GM19035 (cell line): ENCODE measurements at regions not wholly inside any gene's neighbourhood (a gene's known extent, or its start where the extent isn't known, plus 50 kb on each side); places are given as distances from the start of the nearest gene placed in this dataset.

Experiments
- ATAC-seq: cut with Tn5 transposase; IDR thresholded peaks from one replicate; pipeline ENCODE4 v1.9.1; 2021; ENCODE audit not compliant: unreplicated experiment

DNA sequence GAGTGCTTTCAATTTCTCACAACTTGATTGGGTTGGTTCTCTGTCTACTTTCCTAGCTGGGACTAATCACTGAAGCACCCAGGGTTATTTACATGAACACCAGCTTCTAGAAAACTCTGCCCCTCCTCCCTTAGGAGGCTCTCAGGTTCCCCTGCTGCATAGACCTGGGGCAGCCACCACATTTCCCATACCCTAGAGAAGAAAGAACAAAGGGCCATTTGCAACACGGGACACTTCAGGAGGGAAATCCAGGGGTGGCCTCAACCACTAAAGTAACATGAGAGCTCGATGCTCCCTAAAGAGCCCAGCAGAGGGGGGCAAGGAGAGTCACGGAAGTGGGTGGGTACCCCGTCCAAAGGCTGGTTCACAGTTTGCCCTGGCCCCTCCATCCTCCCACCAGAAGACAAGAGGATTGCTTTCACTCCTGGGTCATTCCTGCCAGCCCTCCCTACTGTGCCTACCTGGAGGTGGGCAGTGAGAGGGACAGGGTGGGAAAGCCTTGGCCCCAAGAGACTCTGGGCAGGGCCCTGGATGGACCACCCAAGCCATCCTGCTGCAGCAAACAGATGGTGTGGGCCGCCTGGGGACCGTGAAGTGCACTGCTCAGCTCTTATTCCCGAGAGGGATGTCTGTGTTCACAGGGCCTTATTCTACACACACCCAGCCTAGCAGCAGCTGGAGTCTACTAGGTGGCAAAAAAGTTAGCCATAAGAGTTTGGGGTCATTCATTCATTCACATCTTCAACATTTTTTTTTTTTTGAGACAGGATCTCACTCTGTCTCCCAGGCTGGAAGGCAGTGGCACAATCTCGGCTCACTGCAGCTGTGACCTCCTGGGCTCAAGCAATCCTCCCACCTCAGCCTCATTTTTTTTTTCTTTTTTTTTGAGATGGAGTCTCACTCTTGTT lies 392.1 kb downstream of the SOX9 start:
- no peak for ATAC-seq

- ATAC-seq, result no peak
Observed at GRCh38 chr17:72514321-72514861, 393.6 kb downstream of the SOX9 start.

GRCh38 chr17:72514891-72515290 lies 394.1 kb downstream of the SOX9 start:
- ATAC-seq, result no peak

- ATAC-seq, result no peak
Observed at GRCh38 chr17:72515291-72516065, 394.7 kb downstream of the SOX9 start.

DNA sequence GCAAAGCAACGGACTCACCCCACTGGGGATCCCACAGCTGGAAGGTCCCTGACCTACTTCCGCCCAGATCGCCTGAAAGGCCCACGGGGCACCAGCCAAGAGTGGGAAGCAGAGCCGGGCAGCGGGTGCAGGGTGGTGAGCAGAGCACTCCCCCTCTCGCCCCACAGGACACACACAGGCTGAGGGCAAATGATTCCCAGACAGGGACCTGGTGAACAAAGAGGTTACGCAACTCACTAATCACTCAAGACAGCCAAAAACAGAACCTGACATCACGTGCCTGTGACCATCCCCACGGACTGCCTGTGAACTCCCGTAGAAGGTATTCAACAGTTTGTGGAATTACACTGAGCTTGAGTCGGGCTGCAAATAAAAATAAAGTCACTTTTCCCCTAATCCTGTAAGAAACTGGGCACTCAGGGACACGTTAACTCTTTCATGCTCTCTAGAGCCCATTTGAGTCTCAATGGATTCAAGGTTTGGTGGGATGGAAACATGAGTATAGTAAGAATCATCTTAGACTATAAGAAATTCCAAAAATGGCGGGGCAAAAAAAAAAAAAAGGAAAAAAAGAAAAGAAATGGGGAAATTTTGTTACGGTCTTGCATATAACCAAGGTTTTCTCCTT lies 396.1 kb downstream of the SOX9 start:
- ATAC-seq, result no peak

- no peak for ATAC-seq
Observed at GRCh38 chr17:72517413-72518158, 396.8 kb downstream of the SOX9 start.

DNA sequence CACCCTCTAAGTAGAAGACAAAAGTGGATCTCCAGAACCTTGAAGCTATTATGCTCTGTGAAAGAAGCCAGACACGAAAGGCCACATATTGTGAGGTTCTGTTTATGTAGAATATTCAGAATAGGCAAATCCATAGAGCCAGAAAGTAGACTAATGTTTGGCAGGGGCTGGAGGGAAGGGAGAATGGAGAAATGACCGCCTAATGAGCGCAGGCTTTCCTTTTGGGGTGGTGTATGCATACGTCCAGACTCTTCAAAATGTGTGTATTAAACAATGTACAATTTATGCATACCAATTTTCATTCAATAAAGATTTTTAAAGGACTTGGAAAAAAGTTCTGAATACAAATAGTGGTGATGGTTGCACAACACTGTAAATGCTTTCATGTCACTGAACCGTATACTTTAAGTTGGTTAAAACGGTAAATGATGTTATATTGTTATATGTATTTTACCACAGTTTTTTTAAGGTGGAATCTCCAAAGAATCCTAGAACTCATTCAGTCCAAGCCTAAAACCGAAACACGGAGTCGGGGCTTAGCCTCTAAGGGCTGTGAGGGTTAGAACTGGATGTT lies 397.4 kb downstream of the SOX9 start:
- no peak for ATAC-seq

DNA sequence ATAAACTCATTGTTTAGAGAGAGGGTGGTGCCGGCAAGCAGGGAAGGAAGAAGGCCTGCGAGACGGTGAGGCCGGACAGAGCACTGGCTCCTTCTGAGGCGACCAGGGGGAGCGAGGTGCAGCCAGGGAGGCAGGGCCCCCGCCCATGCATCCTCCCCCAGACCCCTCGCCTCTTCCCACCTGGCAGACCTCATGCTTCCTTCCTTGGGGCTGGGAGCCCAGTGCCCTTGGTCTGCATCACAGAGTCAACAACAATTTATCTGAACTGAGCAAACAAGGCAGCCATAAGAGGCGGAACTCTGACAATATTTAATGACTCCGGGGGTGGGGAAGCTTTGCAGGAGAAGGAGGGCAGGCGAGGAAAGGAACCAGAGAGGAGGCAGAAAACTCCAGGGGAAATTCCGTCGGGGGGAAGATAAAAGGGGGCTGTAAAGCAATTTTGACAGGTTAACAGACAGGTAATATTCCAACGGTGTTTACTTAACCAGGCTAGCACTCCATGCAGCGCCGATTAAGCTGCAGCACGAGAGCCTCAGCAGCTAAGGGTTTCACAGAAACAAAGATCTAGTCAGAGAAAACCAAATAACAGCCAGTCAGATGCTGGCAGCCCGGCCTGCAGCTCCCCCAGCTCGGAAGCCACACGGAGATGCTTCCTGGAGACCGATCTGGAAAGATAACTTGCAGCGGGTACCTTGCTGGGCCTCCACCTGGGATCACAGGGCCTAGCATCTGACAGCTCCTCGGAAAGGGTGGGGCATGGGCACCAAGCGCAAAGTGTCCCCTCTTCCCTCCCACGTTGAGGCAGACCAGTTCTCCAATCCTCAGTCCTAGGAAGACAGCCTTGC lies 398.2 kb downstream of the SOX9 start:
- no peak for ATAC-seq

DNA sequence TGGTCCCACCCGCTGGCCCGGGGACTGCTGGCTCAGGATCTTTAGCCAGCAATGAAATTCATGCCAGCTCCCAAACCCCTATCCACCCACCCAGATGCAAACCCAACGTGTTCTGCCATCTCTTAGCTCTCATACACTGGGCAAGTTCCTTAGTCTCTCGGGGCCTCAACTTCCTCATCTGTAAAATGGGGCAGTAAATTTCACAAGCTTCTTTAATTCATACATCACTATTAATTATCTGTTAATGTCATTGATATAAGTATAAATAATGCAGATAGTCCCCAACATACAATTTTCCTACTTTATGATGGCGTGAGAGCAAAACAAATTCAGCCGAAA lies 398.7 kb downstream of the SOX9 start:
- no peak for ATAC-seq

- ATAC-seq, result peak; percentile 60
Observed at GRCh38 chr17:72520665-72521303, 400.0 kb downstream of the SOX9 start.

DNA sequence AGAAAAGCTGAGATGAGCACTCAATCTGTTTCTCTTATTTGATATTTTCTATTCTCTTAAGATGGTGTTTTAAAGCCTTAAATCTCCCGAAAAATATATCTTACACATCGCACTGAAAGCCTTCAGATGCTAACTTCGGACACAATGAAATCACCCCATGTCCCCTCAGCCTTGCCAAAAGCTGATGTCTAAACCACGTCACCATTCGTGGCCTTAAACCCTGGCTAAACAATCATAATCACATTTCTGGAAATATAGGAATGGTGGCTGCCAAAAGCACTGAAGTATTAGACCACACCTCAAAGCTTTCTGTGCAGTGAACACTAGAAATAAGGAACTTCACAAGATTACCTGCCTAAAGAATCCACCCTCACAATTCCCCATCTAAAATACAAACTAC lies 402.7 kb downstream of the SOX9 start:
- no peak for ATAC-seq

DNA sequence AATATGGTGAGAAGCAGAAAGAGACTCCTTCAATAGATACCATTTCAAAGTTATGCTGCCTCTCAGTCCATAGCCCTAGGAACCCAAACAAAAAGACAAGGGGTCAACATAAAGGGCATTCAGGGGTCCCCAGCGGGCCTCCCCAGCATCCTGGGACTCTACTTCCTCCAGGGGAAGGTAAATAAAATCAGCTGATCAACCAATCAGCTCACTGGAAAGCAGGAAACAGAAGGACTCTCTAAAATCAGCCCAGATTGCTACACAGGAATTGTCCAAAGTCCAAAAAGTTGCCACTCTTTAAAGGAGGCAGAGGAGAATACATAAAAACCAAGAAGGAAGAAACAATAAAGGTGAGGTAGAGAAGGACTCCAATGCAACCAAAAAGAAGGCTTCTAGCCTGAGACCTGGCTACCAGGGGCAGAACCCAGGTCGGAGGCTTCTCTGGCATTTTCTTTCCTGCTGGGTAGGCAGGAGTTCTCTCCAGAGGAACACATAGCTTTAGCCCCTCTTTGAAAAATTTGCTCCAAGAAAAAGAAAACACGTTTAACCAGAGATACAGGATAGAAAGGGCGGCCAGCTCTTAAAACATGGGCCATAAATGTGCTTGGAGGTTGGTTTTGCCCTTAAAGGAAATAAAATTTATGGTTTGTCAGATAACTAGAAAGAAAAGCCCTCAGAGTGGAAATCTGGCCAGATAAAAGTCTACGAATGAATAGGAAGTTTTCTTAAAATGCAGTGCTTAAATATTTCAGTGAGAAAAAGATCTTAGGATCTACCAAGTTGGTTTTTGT lies 404.6 kb downstream of the SOX9 start:
- ATAC-seq, result no peak

DNA sequence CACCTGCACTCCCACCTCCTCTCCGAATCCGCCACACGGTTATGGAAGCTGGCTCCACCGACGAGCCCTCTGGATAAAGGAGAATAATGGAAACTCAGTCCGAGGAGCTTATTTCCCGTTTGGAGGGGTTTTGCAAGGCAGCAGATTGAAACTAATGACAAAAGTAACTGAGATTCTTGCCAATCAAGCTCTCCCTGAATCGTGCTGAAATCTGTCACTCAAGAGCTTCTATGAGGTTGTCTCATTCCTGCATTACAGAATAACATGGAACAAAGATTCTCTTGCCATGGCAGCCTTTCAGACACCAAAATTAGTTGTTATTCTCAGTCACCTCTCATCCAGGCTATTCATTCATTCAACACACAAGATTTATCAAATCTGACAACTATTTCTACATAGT lies 405.9 kb downstream of the SOX9 start:
- ATAC-seq, result no peak

DNA sequence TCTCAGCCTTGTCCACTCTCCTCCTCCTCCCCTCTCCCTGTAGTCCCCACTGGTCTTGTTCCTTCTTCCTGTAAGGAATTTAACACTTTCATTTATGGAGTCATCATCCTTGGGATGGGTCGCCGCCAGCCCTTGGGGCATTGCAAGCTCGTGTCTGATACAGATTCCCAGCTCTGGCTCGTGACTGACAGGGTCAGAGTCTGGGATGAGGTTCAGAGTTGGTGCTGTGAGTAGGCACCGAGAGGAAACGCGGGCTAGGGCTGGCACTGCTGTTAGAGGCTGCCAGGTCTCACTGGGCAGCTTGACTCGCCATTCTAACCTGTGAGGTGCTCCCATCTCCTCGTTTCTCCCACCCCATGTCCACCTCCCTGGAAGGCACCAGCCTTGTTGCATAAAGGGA lies 407.0 kb downstream of the SOX9 start:
- ATAC-seq, result no peak

- no peak for ATAC-seq
Observed at GRCh38 chr17:72528683-72529082, 407.9 kb downstream of the SOX9 start.

DNA sequence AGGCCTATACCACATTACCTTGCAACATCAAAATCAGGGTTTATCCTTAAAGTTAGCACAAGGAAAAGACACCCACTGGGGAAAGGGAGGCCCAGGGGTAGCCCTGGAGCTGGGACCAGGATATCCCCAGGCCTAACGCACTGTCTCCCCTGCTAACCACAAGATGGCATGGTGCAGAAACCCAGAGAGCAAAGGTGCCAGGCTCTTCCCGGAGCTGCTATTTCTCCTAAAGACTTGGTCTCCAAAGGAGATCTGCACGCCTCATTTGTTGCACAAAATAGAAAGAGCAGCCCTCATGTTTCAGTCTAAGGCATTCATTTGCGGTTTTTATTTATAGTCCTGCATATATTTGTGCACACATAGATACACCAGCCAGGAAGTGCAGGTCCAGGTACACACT lies 408.6 kb downstream of the SOX9 start:
- ATAC-seq, result no peak

DNA sequence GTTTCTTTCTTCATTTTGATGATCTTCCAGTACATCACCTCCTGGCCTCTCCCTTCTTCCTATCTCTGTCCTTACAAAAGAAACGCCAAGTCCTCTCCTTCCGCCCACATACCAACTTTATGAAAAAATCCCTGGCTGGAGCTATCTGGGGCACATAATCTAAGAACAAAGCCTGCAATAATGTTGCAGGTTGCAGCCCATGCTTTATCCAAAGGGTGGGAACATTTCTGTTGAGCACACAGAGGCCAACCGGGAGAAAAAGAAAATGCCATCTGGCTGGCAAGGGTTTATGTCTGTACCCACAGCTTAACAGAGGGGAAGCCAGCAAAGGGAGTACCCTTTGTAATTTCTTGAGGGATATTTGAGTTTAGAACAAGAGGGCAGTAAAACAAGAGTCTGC lies 409.6 kb downstream of the SOX9 start:
- ATAC-seq, result no peak

- ATAC-seq, result no peak
Observed at GRCh38 chr17:72531729-72532128, 410.9 kb downstream of the SOX9 start.
